GM12878 (cell line): ENCODE measurements at regions not wholly inside any gene's neighbourhood (a gene's known extent, or its start where the extent isn't known, plus 50 kb on each side); places are given as distances from the start of the nearest gene placed in this dataset.

ENCODE experiments used
- ATAC-seq: fragments of 200-7000 bp; cut with Tn5 transposase; 3 replicates; pipeline ENCODE4 v1.9.1; 2020; ENCODE audit warnings: mild to moderate bottlenecking, moderate library complexity
- BruUV-seq: library from RNA; stranded (reverse); fragments of 400-500 nt; replicated peaks from 2 replicates; lab custom pipeline; 2021; lab: Mats Ljungman, UMichigan
- CTCF ChIA-PET: fragments of 300-600 bp; sonication (Branson Sonifier 250); formaldehyde crosslinking; extraction: SDS; loops from one replicate; lab custom pipeline; 2021; ENCODE audit warnings: inconsistent platforms; lab: Yijun Ruan, JAX
- POLR2A ChIA-PET: fragments of 350-600 bp; formaldehyde crosslinking; extraction: SDS; loops from one replicate; lab custom pipeline; 2021; ENCODE audit warnings: inconsistent platforms; lab: Charles Lee
- RAD21 ChIA-PET: fragments of 300-600 bp; sonication (Branson Sonifier 250); formaldehyde crosslinking; loops from one replicate; lab custom pipeline; 2023; ENCODE audit warnings: antibody characterized with exemption; ENCODE audit not compliant: unreplicated experiment; lab: Charles Lee
- SMC1A ChIA-PET: fragments of 300-600 bp; sonication (Branson Sonifier 250); formaldehyde crosslinking; loops from one replicate; lab custom pipeline; 2023; ENCODE audit not compliant: unreplicated experiment, uncharacterized antibody; lab: Charles Lee
- DNase-seq: peaks from one replicate; pipeline ENCODE4 v3.0.0-alpha.2; 2011; ENCODE audit warnings: low read depth, low spot score
- FAIRE-seq: peaks from 3 replicates; lab custom pipeline; 2011; peaks lifted over from hg19 to GRCh38; lab: Jason Lieb, UNC
- H2AFZ ChIP-seq: 2 replicates; pipeline ENCODE4 v1.6.0; 2011; ENCODE audit warnings: low read depth, low read length, control low read depth; ENCODE audit not compliant: control insufficient read depth
- H3K27ac ChIP-seq: 2 replicates; pipeline ENCODE4 v1.5.1; 2011; ENCODE audit warnings: control low read depth; ENCODE audit not compliant: control insufficient read depth, insufficient read depth
- H3K27me3 ChIP-seq, 2 experiments: replicated peaks in 1 of 2; 2 replicates each; pipeline versions ENCODE4 v1.6.0 to v1.6.1; 2011; ENCODE audit warnings: low read length in 1 of 2; ENCODE audit not compliant: control insufficient read depth in 2 of 2, insufficient read depth in 2 of 2
- H3K36me3 ChIP-seq, 2 experiments: 2 replicates each; pipeline ENCODE4 v1.5.1; 2011; ENCODE audit warnings: low read length in 1 of 2; ENCODE audit not compliant: control insufficient read depth in 2 of 2, insufficient read depth in 2 of 2
- H3K4me1 ChIP-seq: 2 replicates; pipeline ENCODE4 v1.6.1; 2011; ENCODE audit warnings: mild to moderate bottlenecking, low read length, moderate library complexity, mixed read lengths; ENCODE audit not compliant: control insufficient read depth, insufficient read depth
- H3K4me2 ChIP-seq: 2 replicates; pipeline ENCODE4 v1.6.0; 2011; ENCODE audit warnings: control low read depth; ENCODE audit not compliant: control insufficient read depth, insufficient read depth
- H3K4me3 ChIP-seq: fragments of 200-600 bp; sonication (generic); 2 replicates; pipeline ENCODE4 v1.5.1; 2016
- H3K79me2 ChIP-seq: 2 replicates; pipeline ENCODE4 v1.6.0; 2011; ENCODE audit warnings: low read length; ENCODE audit not compliant: control insufficient read depth, insufficient read depth
- H3K9ac ChIP-seq: 2 replicates; pipeline ENCODE4 v1.8.0; 2011; ENCODE audit warnings: low read length, control low read depth, mixed read lengths; ENCODE audit not compliant: control insufficient read depth, insufficient read depth
- H3K9me3 ChIP-seq: replicated peaks from 3 replicates; pipeline ENCODE4 v1.5.1; 2011; ENCODE audit warnings: mild to moderate bottlenecking, low read length; ENCODE audit not compliant: control insufficient read depth, insufficient read depth
- H4K20me1 ChIP-seq: 2 replicates; pipeline ENCODE4 v1.6.0; 2011; ENCODE audit not compliant: control insufficient read depth, insufficient read depth
- EP300 ChIP-seq, 2 experiments: fragments of 150-350 bp in 1 of 2; IDR thresholded peaks; 2 replicates each; pipeline ENCODE4 v1.6.1; 2011 to 2012; ENCODE audit warnings: low read depth in 2 of 2, low read length in 2 of 2, borderline replicate concordance in 1 of 2, improper control_type of control experiment in 1 of 2, inconsistent platforms in 1 of 2; ENCODE audit not compliant: control insufficient read depth in 1 of 2
- IRF5 ChIP-seq: fragments of 450-650 bp; IDR thresholded peaks from 2 replicates; pipeline ENCODE4 v1.6.1; 2017; ENCODE audit warnings: borderline replicate concordance
- MTA2 ChIP-seq: fragments of 450-650 bp; IDR thresholded peaks from 2 replicates; pipeline ENCODE4 v1.6.1; 2016; ENCODE audit warnings: low read depth, mild to moderate bottlenecking, moderate library complexity
- NR2C1 ChIP-seq: fragments of 450-650 bp; IDR thresholded peaks from 2 replicates; pipeline ENCODE4 v1.6.1; 2017; ENCODE audit warnings: antibody characterized with exemption, mild to moderate bottlenecking, moderate library complexity
- POLR2AphosphoS2 ChIP-seq: IDR thresholded peaks from 2 replicates; pipeline ENCODE4 v1.6.1; 2011; ENCODE audit warnings: low read depth, mild to moderate bottlenecking, low read length, improper control_type of control experiment, moderate library complexity
- RELB ChIP-seq: fragments of 450-650 bp; IDR thresholded peaks from 2 replicates; pipeline ENCODE4 v1.6.1; 2017; ENCODE audit warnings: low read depth, mild to moderate bottlenecking, moderate library complexity
- WGBS: methylation state at CpG from one replicate; pipeline ENCODE4 v1.1.6; 2016; ENCODE audit warnings: low lambda C conversion rate; ENCODE audit not compliant: insufficient replicate concordance, insufficient coverage; ENCODE audit errors: missing lambda C conversion rate; 5-methylcytosine and 5-hydroxymethylcytosine counted together
- in situ Hi-C: fragments of 300-500 bp; cut with MboI; formaldehyde crosslinking; loops from 9 replicates; pipeline ENCODE4 v1.14.3; 2018; ENCODE audit warnings: mixed read lengths
- intact Hi-C: fragments of 100-400 bp; cut with micrococcal nuclease; formaldehyde crosslinking; loops from one replicate; pipeline ENCODE4 v1.14.2; 2022; ENCODE audit not compliant: unreplicated experiment

GRCh38 chr22:48515571-48516200 lies 1312.0 kb downstream of the BRD1 start:
- in situ Hi-C loops, result no loop called here
- 66% methylated on average over 23 of the region's 24 CpGs for WGBS
- TF ChIP-seq RELB (no peak), MTA2 (no peak), IRF5 (no peak), POLR2AphosphoS2 (no peak), NR2C1 (no peak), EP300 (IDR thresholded peaks at IDR 0.05; ENCODE audit: borderline replicate concordance in 1 of 2, control insufficient read depth in 1 of 2, low read depth in 2 of 2, low read length in 2 of 2) (no peak)
- Histone ChIP-seq H3K27me3 (no peaks in the 10 kb centered on the region), H3K36me3 (no peaks in the 10 kb centered on the region), H2AFZ (no peak overlapping the region), H3K4me1 (no peaks in the 10 kb centered on the region), H3K9ac (no peak overlapping the region), H3K4me2 (no peak overlapping the region), H3K79me2 (no peaks in the 10 kb centered on the region), H4K20me1 (no peaks in the 10 kb centered on the region), H3K9me3 (no peaks in the 10 kb centered on the region; the same call in 2 of the 3 replicates), H3K27ac (no peak overlapping the region), H3K4me3 (no peak overlapping the region)
- ChIA-PET CTCF (no interaction called here), SMC1A (no interaction called here), RAD21 (no interaction called here), POLR2A (no interaction called here)
- no TSS peak for BruUV-seq
- FAIRE-seq (no peak), ATAC-seq (no peak), DNase-seq (no peak)
- intact Hi-C loops, result no loop called here
